Hematopoietic multipotent progenitor cell treated with erythropoietin and hydrocortisone succinate and interleukin-3 and kit ligand, for 17 days (in vitro differentiated cells): ENCODE measurements at regions not wholly inside any gene's neighbourhood (a gene's known extent, or its start where the extent isn't known, plus 50 kb on each side); places are given as distances from the start of the nearest gene placed in this dataset.
"Not testable (repeated sequence)": the region's sequence is repeated elsewhere in the genome, so short reads cannot be mapped to it uniquely, and the experiment has no call there.

Source experiments
- DNase-seq: peaks from one replicate; pipeline ENCODE4 v3.0.0-alpha.2; 2015; ENCODE audit warnings: low spot score

DNA sequence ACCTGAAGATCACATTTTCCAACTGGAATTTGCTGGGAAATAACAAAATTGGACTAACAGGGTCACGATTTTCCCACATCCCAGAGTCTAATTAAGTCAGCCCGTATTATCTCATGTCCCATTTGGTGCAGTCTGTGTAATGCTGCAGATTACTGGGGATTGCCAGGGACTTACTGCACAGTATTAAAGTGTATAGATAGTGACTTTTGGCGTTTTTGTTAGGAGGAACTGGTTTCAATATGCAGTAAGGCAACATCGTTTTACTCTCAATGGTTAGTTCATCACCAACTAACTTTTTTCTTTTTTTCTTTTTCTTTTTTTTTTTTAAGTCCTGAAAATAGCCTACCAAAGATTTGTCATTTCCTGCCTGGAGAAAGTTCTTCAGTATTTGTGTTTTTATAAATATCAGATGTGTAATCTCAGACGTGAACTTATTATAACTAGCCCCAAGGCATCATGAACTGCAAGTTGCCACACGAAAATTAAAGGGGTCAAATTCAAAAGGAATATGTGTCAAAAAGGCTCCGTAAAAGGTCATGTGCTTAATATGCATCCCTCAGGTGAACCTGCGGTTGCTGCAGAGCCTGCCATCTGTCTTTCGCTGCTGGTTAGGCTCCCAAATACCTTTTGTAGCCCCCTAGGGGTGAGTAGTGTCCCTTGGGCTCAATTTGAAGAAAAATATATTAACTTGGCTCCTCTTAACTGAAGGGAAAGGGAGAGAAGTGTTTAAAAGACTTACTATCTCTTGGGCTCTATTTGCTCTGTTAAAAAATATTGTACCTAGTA, 176.7 kb upstream of the ADAMTSL1 start:
- no peak for DNase-seq

GRCh38 chr9:18299449-18299848, 174.5 kb upstream of the ADAMTSL1 start:
- DNase-seq, result no peak

DNA sequence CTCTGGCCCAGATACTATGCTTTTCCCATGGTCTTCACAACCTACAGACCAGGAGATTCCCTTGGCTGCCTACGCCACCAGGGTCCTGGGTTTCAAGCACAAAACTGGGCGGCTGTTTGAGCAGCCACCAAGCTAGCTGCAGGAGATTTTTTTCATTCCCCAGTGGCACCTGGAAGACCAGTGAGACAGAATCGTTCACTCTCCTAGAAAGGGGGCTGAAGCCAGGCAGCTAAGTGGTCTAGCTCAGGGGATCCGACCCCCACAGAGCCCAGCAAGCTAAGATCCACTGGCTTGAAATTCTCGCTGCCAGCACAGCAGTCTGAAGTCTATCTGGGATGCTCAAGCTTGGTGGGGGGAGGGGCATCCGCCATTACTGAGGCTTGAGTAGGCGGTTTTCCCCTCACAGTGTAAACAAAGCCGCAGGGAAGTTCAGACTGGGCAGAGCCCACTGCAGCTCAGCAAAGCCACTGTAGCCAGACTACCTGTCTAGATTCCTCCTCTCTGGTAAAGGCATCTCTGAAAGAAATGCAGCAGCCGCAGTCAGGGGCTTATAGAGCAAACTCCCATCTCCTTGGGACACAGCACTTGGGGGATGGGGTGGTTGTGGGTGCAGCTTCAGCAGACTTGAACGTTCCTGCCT, 168.7 kb upstream of the ADAMTSL1 start:
- DNase-seq, result not testable (repeated sequence)

DNA sequence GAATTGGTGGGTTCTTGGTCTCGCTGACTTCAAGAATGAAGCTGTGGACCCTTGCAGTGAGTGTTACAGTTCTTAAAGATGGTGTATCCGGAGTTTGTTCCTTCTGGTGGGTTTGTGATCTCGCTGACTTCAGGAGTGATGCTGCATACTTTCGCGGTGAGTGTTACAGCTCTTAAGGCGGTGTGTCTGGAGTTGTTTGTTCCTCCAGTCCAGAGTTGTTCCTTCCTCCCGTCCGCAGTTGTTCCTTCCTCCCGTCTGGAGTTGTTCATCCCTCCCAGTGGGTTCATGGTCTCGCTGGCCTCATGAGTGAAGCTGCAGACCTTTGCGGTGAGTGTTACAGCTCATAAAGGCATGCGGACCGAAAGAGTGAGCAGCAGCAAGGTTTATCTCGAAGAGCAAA, 159.6 kb upstream of the ADAMTSL1 start:
- DNase-seq, result no peak

- DNase-seq, result no peak
Measured at GRCh38 chr9:18317896-18318295, 156.1 kb upstream of the ADAMTSL1 start.

GRCh38 chr9:18319918-18320445, 154.0 kb upstream of the ADAMTSL1 start:
- DNase-seq, result no peak

DNA sequence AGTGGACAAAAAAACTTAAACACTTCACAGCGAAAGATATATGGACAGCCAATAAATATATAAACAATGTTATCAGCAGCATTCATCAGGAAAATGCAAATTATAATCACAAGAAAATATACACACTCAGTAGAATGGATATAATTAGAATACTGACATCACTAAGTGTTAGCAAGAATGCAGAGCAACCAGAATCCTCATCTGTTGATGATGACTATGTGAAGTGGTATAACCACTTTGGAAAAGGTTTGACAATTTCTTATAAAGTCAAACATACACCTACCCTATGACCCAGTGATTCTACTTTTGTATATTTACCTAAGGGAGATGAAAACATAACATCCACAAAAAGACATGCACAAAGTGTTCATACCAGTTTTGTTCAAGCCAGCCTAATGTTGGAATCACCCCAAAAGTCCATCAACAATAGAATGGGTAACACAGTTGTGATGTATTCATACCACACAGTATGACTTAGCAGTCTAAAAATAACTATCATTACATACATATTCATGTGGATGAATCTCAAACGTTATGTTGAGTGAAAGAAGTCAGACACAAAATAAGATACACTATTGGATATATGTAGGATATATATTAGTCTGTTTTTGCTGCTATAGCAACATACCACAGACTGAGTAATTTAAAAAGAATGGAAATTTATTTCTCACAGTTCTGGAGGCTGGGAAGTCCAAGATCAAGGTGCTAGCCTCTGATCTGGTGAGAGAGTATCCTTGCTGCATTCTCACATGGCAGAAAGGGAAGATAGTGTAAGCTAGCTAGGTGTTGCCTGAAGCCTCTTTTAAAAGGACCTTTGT, 148.8 kb upstream of the ADAMTSL1 start:
- no peak for DNase-seq

DNA sequence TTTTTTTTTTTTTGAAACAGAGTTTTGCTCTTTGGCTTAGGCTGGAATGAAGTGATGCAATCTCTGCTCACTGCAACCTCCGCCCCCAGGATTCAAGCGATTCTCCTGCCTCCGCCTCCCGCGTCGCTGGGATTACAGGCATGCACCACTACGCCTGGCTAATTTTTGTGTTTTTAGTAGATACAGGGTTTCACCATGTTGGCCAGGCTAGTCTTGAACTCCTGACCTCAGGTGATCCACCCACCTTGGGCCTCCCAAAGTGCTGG, 148.3 kb upstream of the ADAMTSL1 start:
- not testable (repeated sequence) for DNase-seq

DNA sequence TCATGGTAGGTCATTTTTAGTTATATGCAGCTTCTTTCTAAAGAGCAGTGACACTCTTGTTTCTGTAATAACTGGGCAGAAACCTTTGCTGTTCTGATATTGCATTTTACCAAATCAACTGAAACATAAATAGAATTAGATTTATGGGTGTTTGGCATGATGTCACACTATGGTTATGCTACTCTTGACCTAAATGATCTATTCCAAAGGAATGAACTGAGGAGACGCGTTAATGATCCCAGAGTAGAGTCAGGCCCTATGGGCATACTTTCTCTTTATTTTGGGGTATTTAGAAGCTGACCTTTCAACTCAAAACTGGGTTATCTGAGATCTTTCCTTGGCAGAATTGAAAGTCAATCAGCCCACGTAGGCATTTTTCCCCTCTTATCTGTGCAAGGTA, 146.8 kb upstream of the ADAMTSL1 start:
- DNase-seq, result no peak

DNA sequence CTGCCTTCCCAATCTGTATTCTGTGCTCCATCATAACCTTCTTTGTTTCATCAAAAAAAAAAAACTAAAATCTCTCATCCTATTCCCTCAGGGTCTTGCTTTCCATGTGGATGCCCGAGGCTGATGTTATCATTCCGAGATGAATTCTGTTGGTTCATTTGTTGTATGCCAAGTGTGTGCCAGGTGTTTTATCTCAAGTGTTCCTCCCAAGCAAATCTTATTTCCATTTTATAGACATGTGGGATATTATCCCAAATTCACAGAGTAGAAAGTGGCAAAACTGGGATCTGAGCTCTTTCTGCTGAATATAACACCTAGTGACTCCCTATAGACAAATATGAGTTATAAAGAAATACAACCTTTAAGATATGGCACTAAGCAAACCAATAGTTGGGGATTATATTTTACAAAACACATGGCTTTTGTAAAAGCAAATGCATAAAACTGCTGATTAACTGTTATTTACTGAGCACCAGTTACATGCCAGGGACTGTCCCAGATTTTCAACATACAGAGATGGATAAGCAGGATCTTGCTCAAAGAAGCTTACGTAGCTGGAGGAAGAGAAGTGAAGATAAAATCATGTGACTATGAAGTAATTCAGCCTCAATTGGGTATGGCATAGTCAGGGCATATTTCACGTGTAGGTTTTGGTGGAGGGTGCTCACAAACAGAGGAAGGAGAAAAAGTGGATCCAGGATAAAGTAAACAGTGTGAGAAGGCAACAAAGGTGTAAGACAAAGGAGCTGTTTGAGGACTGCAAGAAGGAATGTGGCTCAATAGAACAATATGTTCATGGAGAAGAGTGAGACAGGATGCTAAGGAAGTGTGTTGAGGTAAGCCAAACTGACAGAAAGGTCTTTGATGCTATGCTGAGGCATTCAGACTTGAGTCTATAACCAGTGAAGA, 143.3 kb upstream of the ADAMTSL1 start:
- DNase-seq, result no peak

DNA sequence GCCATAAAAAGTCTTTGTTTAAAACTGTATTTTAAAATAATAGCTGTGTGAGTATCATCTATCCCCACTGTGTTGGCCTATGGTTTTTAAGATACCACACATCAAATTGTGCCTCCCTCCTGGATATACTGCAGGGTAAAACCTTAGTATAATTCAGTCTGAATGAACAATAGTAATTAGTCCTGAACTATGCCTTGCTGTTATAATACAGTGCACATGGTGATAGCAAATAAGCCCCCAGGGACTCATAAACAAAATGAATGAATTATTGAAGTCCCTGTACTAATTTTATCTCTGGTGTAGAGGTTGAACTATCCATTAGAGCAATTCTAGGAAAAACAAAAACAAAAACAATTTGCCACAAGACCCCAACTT, 142.7 kb upstream of the ADAMTSL1 start:
- DNase-seq, result no peak

DNA sequence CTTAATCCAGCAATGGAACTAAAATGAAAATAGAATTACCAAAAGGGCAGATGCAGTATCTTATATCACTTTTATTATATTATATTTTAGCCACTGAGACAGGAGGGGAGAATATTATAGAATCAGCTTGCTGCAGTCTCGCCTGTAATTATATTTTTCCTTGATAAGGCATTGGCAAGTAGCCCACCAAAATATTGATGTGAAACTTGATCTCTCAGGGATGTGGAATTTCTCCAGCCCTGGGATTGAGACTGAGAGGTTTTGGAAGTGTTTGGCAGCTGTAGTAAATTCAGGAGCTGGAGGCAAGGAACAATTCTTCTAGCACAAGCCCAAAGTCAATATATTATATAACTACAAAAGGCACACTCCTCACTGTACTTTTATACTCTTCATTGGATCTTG, 142.1 kb upstream of the ADAMTSL1 start:
- no peak for DNase-seq

GRCh38 chr9:18333157-18333556, 140.8 kb upstream of the ADAMTSL1 start:
- DNase-seq, result no peak

DNA sequence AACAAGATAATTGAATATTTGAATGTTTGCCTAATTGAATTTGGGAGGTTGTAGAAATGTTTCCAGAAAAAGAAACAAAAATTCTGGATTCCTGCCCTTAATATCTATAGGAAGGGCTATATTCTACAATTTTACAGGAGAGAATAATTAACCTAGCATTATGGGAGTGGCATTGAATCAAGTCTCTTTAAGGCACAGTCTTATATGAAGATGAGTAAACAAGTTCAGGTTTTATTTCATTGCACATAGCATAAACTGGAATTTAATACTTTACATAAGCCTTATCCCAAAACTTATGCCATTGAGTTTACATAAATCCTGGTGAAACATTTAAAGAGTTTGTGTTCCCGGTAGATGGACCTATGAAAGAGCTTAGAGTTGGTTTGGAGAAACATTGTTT, 138.1 kb upstream of the ADAMTSL1 start:
- no peak for DNase-seq

GRCh38 chr9:18338042-18338441, 135.9 kb upstream of the ADAMTSL1 start:
- DNase-seq, result no peak

DNA sequence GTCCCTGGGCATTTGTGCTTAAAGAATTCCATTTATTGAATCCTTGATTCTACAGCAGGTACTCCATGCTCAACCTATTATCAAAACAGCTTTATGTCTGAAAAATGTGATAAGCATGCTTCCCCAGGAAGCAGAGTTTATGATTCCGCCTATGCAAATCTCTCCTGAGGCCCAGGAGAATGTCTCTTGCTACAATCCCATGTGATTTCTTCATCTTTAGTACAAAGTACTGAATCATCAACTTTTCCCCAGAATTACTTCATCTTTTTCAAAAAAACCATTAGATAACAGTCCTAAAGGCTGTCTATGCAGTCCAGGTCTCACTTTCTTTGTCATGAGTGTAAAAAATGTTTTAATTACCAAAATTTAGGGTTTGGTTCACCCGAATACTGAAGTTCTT, 130.2 kb upstream of the ADAMTSL1 start:
- DNase-seq, result no peak

DNA sequence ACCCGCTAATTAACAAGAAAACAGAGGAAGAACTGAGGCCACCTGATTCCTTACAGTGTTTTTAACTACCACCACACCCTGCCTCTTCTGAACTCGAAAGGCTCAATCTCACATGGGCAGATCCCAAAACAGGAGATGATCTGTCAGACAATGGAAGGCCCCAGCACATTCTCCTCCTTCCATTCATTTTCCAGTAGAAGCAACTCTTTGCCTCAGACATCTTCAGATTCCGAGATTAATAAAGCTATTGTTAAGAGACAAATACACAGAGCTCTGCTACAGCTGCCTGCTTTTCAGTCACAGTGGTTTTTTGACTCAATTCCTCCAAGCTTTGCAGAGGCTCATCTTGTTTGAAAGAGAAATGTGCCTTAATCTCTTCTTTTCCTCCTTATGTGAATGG, 127.2 kb upstream of the ADAMTSL1 start:
- no peak for DNase-seq

DNA sequence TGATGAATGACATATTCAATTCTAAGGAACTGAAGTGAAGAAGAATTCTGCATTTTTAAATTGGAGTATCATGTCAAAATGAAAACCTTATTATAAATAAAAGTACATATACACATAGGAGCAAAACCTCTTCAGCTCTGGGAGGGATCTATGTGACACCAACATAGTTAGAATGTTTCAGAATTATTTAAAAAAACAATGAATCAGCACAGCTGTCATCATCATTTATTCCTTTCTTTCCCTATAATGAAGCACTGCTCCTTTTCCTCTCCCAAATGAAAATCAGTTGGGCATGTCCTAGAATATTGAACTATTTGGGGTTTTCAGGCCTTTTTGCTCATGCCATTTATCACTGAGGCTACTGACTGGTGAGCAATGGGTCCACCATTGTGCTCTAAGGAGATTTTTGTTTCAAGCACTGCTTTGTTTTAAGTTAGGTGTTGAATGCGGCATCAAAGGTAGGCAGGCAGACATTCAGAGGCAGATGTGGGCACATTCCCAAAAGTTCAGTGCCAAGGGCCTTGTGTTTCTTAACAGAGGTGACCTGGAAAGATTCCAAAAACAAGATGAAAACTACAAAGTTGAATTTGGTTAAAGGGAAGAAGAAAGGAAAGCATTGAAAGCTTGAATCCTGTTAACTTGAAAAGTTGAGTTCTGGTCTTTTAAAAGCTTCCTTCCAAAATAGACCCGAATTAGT, 126.4 kb upstream of the ADAMTSL1 start:
- DNase-seq, result no peak

- no peak for DNase-seq
Measured at GRCh38 chr9:18348083-18348475, 125.9 kb upstream of the ADAMTSL1 start.

DNA sequence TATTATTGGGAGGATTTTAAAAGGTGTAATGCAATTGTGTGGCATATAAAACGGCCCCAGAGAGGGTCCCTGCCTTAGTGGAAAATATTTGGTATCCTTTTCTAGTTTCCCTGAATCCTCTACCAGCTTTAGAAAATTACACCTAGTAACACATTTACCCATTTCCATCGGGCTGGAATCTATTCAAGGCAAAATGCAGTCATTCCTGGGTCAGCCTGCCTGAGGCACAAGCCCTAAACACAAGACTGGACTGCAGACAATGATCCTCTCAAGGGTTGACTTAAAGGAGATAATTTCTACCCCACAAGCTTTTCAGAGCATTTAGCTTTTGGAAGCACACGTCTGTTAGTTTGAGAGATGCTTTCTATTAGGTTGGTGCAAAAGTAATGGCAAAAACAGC, 124.4 kb upstream of the ADAMTSL1 start:
- DNase-seq, result no peak

GRCh38 chr9:18350036-18350435, 123.9 kb upstream of the ADAMTSL1 start:
- DNase-seq, result no peak
